Activated naive CD8-positive, alpha-beta T cell treated with anti-CD3 and anti-CD28 coated beads for 36 hours (primary cell): ENCODE measurements at regions not wholly inside any gene's neighbourhood (a gene's known extent, or its start where the extent isn't known, plus 50 kb on each side); places are given as distances from the start of the nearest gene placed in this dataset.
"Not testable (repeated sequence)": the region's sequence is repeated elsewhere in the genome, so short reads cannot be mapped to it uniquely, and the experiment has no call there.

Source experiments
- DNase-seq: peaks from one replicate; pipeline ENCODE4 v3.0.0; 2021
- H3K27ac Mint-ChIP-seq: one replicate; pipeline ENCODE4 v1.8.0; 2022; ENCODE audit warnings: mild to moderate bottlenecking, moderate library complexity, mixed read lengths
- H3K27me3 Mint-ChIP-seq: one replicate; pipeline ENCODE4 v1.8.0; 2022; ENCODE audit warnings: mild to moderate bottlenecking, mixed read lengths
- H3K36me3 Mint-ChIP-seq: one replicate; pipeline ENCODE4 v1.8.0; 2021; ENCODE audit warnings: mild to moderate bottlenecking, mixed read lengths
- H3K4me1 Mint-ChIP-seq: one replicate; pipeline ENCODE4 v1.8.0; 2021; ENCODE audit warnings: mixed read lengths
- H3K4me3 Mint-ChIP-seq: one replicate; pipeline ENCODE4 v1.8.0; 2022; ENCODE audit warnings: mild to moderate bottlenecking, moderate library complexity, mixed read lengths
- H3K9me3 Mint-ChIP-seq: one replicate; pipeline ENCODE4 v1.8.0; 2022; ENCODE audit warnings: mixed read lengths

GRCh38 chr2:123614596-123614995 lies 410.5 kb upstream of the CNTNAP5 start:
- H3K4me1 Mint-ChIP-seq: no peaks in the 10 kb centered on the region
- H3K27ac Mint-ChIP-seq: no peak overlapping the region
- H3K27me3 Mint-ChIP-seq: no peaks in the 10 kb centered on the region
- no peaks in the 10 kb centered on the region for H3K36me3 Mint-ChIP-seq
- peaks cover 19% of the 10 kb centered on the region for H3K9me3 Mint-ChIP-seq
- no peak for DNase-seq
- H3K4me3 Mint-ChIP-seq: no peak overlapping the region

- not testable (repeated sequence) for H3K27me3 Mint-ChIP-seq, H3K4me1 Mint-ChIP-seq, H3K27ac Mint-ChIP-seq, H3K36me3 Mint-ChIP-seq, H3K4me3 Mint-ChIP-seq, DNase-seq
- H3K9me3 Mint-ChIP-seq: peaks cover 15% of the 10 kb centered on the region
Measured at GRCh38 chr2:123618642-123619041, 406.4 kb upstream of the CNTNAP5 start.

- no peak overlapping the region for H3K27ac Mint-ChIP-seq
- H3K27me3 Mint-ChIP-seq: no peaks in the 10 kb centered on the region
- no peak overlapping the region for H3K4me3 Mint-ChIP-seq
- H3K36me3 Mint-ChIP-seq: no peaks in the 10 kb centered on the region
- no peak for DNase-seq
- no peaks in the 10 kb centered on the region for H3K4me1 Mint-ChIP-seq
- peaks cover 12% of the 10 kb centered on the region for H3K9me3 Mint-ChIP-seq
Measured at GRCh38 chr2:123624816-123625215, 400.3 kb upstream of the CNTNAP5 start.

GRCh38 chr2:123636232-123636631 lies 388.9 kb upstream of the CNTNAP5 start:
- Mint-ChIP-seq H3K4me3 (no peak overlapping the region), H3K27ac (no peak overlapping the region), H3K36me3 (no peaks in the 10 kb centered on the region), H3K27me3 (no peaks in the 10 kb centered on the region), H3K4me1 (no peaks in the 10 kb centered on the region), H3K9me3 (peaks cover 3% of the 10 kb centered on the region)
- DNase-seq: no peak

- Mint-ChIP-seq H3K4me1 (no peaks in the 10 kb centered on the region), H3K9me3 (peaks cover 1% of the 10 kb centered on the region), H3K27ac (no peak overlapping the region), H3K36me3 (no peaks in the 10 kb centered on the region), H3K27me3 (no peaks in the 10 kb centered on the region), H3K4me3 (no peak overlapping the region)
- DNase-seq: no peak
Measured at GRCh38 chr2:123640685-123641335, 384.3 kb upstream of the CNTNAP5 start.

- no peak for DNase-seq
- Mint-ChIP-seq H3K27me3 (no peaks in the 10 kb centered on the region), H3K9me3 (no peaks in the 10 kb centered on the region), H3K36me3 (no peaks in the 10 kb centered on the region), H3K4me1 (no peaks in the 10 kb centered on the region), H3K27ac (no peak overlapping the region), H3K4me3 (no peak overlapping the region)
Measured at GRCh38 chr2:123644053-123644452, 381.0 kb upstream of the CNTNAP5 start.

- Mint-ChIP-seq H3K9me3 (peaks cover 3% of the 10 kb centered on the region), H3K4me3 (no peak overlapping the region), H3K36me3 (no peaks in the 10 kb centered on the region), H3K4me1 (no peaks in the 10 kb centered on the region), H3K27me3 (no peaks in the 10 kb centered on the region), H3K27ac (no peak overlapping the region)
- no peak for DNase-seq
Measured at GRCh38 chr2:123648016-123648415, 377.1 kb upstream of the CNTNAP5 start.

GRCh38 chr2:123648956-123649355 lies 376.1 kb upstream of the CNTNAP5 start:
- no peaks in the 10 kb centered on the region for H3K36me3 Mint-ChIP-seq
- no peaks in the 10 kb centered on the region for H3K27me3 Mint-ChIP-seq
- no peaks in the 10 kb centered on the region for H3K4me1 Mint-ChIP-seq
- no peak overlapping the region for H3K27ac Mint-ChIP-seq
- no peak for DNase-seq
- no peak overlapping the region for H3K4me3 Mint-ChIP-seq
- peaks cover 3% of the 10 kb centered on the region for H3K9me3 Mint-ChIP-seq

GRCh38 chr2:123651151-123651550 lies 373.9 kb upstream of the CNTNAP5 start:
- Mint-ChIP-seq H3K27me3 (no peaks in the 10 kb centered on the region), H3K9me3 (peaks cover 3% of the 10 kb centered on the region), H3K4me1 (no peaks in the 10 kb centered on the region), H3K36me3 (no peaks in the 10 kb centered on the region), H3K4me3 (no peak overlapping the region), H3K27ac (no peak overlapping the region)
- DNase-seq: no peak

- Mint-ChIP-seq H3K36me3 (no peaks in the 10 kb centered on the region), H3K9me3 (peaks cover 3% of the 10 kb centered on the region), H3K4me3 (no peak overlapping the region), H3K4me1 (no peaks in the 10 kb centered on the region), H3K27ac (no peak overlapping the region), H3K27me3 (no peaks in the 10 kb centered on the region)
- no peak for DNase-seq
Measured at GRCh38 chr2:123652320-123652719, 372.8 kb upstream of the CNTNAP5 start.

- H3K4me3 Mint-ChIP-seq: no peak overlapping the region
- H3K27me3 Mint-ChIP-seq: no peaks in the 10 kb centered on the region
- H3K9me3 Mint-ChIP-seq: peaks cover 21% of the 10 kb centered on the region
- H3K36me3 Mint-ChIP-seq: no peaks in the 10 kb centered on the region
- no peak overlapping the region for H3K27ac Mint-ChIP-seq
- H3K4me1 Mint-ChIP-seq: no peaks in the 10 kb centered on the region
- no peak for DNase-seq
Measured at GRCh38 chr2:123656590-123656989, 368.5 kb upstream of the CNTNAP5 start.

GRCh38 chr2:123659120-123659519 lies 366.0 kb upstream of the CNTNAP5 start:
- Mint-ChIP-seq H3K9me3 (peaks cover 17% of the 10 kb centered on the region), H3K27me3 (no peaks in the 10 kb centered on the region), H3K36me3 (no peaks in the 10 kb centered on the region), H3K4me1 (no peaks in the 10 kb centered on the region), H3K4me3 (no peak overlapping the region), H3K27ac (no peak overlapping the region)
- DNase-seq: no peak

GRCh38 chr2:123670286-123670685 lies 354.8 kb upstream of the CNTNAP5 start:
- Mint-ChIP-seq H3K4me1 (no peaks in the 10 kb centered on the region), H3K4me3 (no peak overlapping the region), H3K36me3 (no peaks in the 10 kb centered on the region), H3K9me3 (no peaks in the 10 kb centered on the region), H3K27me3 (no peaks in the 10 kb centered on the region), H3K27ac (no peak overlapping the region)
- no peak for DNase-seq

GRCh38 chr2:123683797-123684196 lies 341.3 kb upstream of the CNTNAP5 start:
- H3K4me3 Mint-ChIP-seq, H3K27me3 Mint-ChIP-seq, H3K9me3 Mint-ChIP-seq, H3K4me1 Mint-ChIP-seq, H3K27ac Mint-ChIP-seq, DNase-seq, H3K36me3 Mint-ChIP-seq: not testable (repeated sequence)

GRCh38 chr2:123687064-123687463 lies 338.0 kb upstream of the CNTNAP5 start:
- no peak for DNase-seq

GRCh38 chr2:123688231-123688940 lies 336.7 kb upstream of the CNTNAP5 start:
- no peaks in the 10 kb centered on the region for H3K27me3 Mint-ChIP-seq
- no peak overlapping the region for H3K27ac Mint-ChIP-seq
- no peak overlapping the region for H3K4me3 Mint-ChIP-seq
- DNase-seq: no peak
- no peaks in the 10 kb centered on the region for H3K36me3 Mint-ChIP-seq
- H3K4me1 Mint-ChIP-seq: no peaks in the 10 kb centered on the region
- peaks cover 5% of the 10 kb centered on the region for H3K9me3 Mint-ChIP-seq

More at GRCh38 chr2:123687064-123687463, 338.0 kb upstream of the CNTNAP5 start:
- no peak overlapping the region for H3K27ac Mint-ChIP-seq
- H3K27me3 Mint-ChIP-seq: no peaks in the 10 kb centered on the region
- no peaks in the 10 kb centered on the region for H3K4me1 Mint-ChIP-seq
- no peaks in the 10 kb centered on the region for H3K36me3 Mint-ChIP-seq
- peaks cover 7% of the 10 kb centered on the region for H3K9me3 Mint-ChIP-seq
- no peak overlapping the region for H3K4me3 Mint-ChIP-seq
